ENCODE measurements at regions not wholly inside any gene's neighbourhood (a gene's known extent, or its start where the extent isn't known, plus 50 kb on each side); places are given as distances from the start of the nearest gene placed in this dataset.

DNA sequence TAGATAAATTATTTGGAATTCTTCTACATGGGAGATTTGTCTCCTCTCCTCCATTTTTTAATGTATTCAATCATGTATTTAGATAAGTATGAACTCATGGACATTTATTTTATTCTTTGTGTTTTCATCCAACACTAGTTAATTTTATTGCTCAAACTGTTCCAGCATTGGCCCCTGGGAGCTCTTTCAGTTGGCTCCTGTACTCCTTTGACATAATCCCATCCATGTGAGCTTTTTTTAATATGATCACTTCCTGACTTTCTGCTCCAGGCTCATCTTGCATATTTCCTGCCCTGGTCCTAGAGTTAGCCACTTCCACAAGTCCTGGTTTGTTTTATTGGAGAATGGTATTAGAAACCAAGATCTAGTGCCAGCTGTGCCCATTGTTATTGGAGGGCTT lies 419.0 kb upstream of the CDH11 start:
- CTCF ChIA-PET (ENCODE audit: low intra/inter-chr PET ratio, low total read pairs) = no interaction called here
- Histone ChIP-seq H3K9me3 (ENCODE audit: low read length) (no peaks in the 10 kb centered on the region), H3K4me1 (ENCODE audit: insufficient read depth, low read length) (no peaks in the 10 kb centered on the region), H3K27me3 (ENCODE audit: control insufficient read depth in 1 of 2, insufficient read depth in 2 of 2, low read length in 2 of 2) (no peaks in the 10 kb centered on the region), H3K79me2 (ENCODE audit: insufficient read depth, low read length) (no peaks in the 10 kb centered on the region), H3K9ac (ENCODE audit: insufficient read depth, low read depth, low read length) (no peak overlapping the region), H3K36me3 (replicated peaks in 1 of 2; ENCODE audit: control insufficient read depth in 1 of 2, insufficient read depth in 2 of 2, low read length in 2 of 2) (no peaks in the 10 kb centered on the region), H3K4me3 (replicated peaks in 1 of 3; ENCODE audit: insufficient read depth in 1 of 3, low read depth in 2 of 3, low read length in 3 of 3) (no peak overlapping the region), H2AFZ (ENCODE audit: low read length) (no peak overlapping the region), H4K20me1 (ENCODE audit: insufficient read depth, low read length) (no peaks in the 10 kb centered on the region), H3K4me2 (ENCODE audit: low read depth, low read length) (no peak overlapping the region), H3K27ac (ENCODE audit: extremely low read length, insufficient read depth, low read length) (no peak overlapping the region)
- POLR2A ChIA-PET = no interaction called here
- BruUV-seq (replicated peaks) = no TSS peak
- intact Hi-C loops (cut with micrococcal nuclease; ENCODE audit: unreplicated experiment) (no loop called here), in situ Hi-C loops (cut with HindIII; ENCODE audit: extremely low pct_ligation_motif_present, low pct_unique_long_range_greater_than_20kb) (no loop called here)
- FAIRE-seq (no peak), DNase-seq (ENCODE audit: low spot score) (no peak), ATAC-seq (no peak)
- TF ChIP-seq HNRNPLL (IDR thresholded peaks at IDR 0.05; ENCODE audit: low read depth, low read length, poor library complexity, severe bottlenecking) = no peak
- no peak for TF ChIP-seq ZFP36 (IDR thresholded peaks at IDR 0.05; ENCODE audit: borderline replicate concordance, low read depth, low read length, partially characterized antibody)
- TF ChIP-seq HNF4G (IDR thresholded peaks at IDR 0.05; ENCODE audit: borderline replicate concordance, low read depth, low read length) = no peak
- TF ChIP-seq HNF4G (CRISPR knock-in tag; IDR thresholded peaks at IDR 0.05; ENCODE audit: borderline replicate concordance, low read depth) = no peak
- no peak for TF ChIP-seq KDM2A (CRISPR knock-in tag; IDR thresholded peaks at IDR 0.05; ENCODE audit: borderline replicate concordance, low read depth)
- no peak for TF ChIP-seq MAFG (CRISPR knock-in tag; IDR thresholded peaks at IDR 0.05)
- no peak for TF ChIP-seq POGK (CRISPR knock-in tag; conservative IDR thresholded peaks at IDR 0.05)
- TF ChIP-seq FOXA3 (CRISPR knock-in tag; IDR thresholded peaks at IDR 0.05) = no peak
- TF ChIP-seq, protein P1, sequence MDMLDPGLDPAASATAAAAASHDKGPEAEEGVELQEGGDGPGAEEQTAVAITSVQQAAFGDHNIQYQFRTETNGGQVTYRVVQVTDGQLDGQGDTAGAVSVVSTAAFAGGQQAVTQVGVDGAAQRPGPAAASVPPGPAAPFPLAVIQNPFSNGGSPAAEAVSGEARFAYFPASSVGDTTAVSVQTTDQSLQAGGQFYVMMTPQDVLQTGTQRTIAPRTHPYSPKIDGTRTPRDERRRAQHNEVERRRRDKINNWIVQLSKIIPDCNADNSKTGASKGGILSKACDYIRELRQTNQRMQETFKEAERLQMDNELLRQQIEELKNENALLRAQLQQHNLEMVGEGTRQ (IDR thresholded peaks at IDR 0.05; ENCODE audit: low read depth, low read length) = no peak
- TF ChIP-seq, protein P1 (CRISPR knock-in tag; IDR thresholded peaks at IDR 0.05; ENCODE audit: borderline replicate concordance) = no peak
- TF ChIP-seq NFIB (CRISPR knock-in tag; IDR thresholded peaks at IDR 0.05; ENCODE audit: borderline replicate concordance) = no peak
- TF ChIP-seq TEAD3 (CRISPR knock-in tag; optimal IDR thresholded peaks at IDR 0.05; ENCODE audit: borderline replicate concordance) = no peak
- TF ChIP-seq ZNF232 (CRISPR knock-in tag; IDR thresholded peaks at IDR 0.05; ENCODE audit: borderline replicate concordance) = no peak
- no peak for TF ChIP-seq NFIC (IDR thresholded peaks at IDR 0.05; ENCODE audit: low read length)
- TF ChIP-seq ZNF607 (CRISPR knock-in tag; IDR thresholded peaks at IDR 0.05; ENCODE audit: borderline replicate concordance) = no peak
- TF ChIP-seq RBAK (CRISPR knock-in tag; IDR thresholded peaks at IDR 0.05) = no peak
- TF ChIP-seq SKI (IDR thresholded peaks at IDR 0.05; ENCODE audit: partially characterized antibody) = no peak
- TF ChIP-seq ATF7-NPFF (CRISPR knock-in tag; IDR thresholded peaks at IDR 0.05; ENCODE audit: low read depth) = no peak
- no peak for TF ChIP-seq ZNF558 (CRISPR knock-in tag; IDR thresholded peaks at IDR 0.05; ENCODE audit: borderline replicate concordance)
- no peak for TF ChIP-seq KAT8 (CRISPR knock-in tag; IDR thresholded peaks at IDR 0.05)
- TF ChIP-seq, protein P2, sequence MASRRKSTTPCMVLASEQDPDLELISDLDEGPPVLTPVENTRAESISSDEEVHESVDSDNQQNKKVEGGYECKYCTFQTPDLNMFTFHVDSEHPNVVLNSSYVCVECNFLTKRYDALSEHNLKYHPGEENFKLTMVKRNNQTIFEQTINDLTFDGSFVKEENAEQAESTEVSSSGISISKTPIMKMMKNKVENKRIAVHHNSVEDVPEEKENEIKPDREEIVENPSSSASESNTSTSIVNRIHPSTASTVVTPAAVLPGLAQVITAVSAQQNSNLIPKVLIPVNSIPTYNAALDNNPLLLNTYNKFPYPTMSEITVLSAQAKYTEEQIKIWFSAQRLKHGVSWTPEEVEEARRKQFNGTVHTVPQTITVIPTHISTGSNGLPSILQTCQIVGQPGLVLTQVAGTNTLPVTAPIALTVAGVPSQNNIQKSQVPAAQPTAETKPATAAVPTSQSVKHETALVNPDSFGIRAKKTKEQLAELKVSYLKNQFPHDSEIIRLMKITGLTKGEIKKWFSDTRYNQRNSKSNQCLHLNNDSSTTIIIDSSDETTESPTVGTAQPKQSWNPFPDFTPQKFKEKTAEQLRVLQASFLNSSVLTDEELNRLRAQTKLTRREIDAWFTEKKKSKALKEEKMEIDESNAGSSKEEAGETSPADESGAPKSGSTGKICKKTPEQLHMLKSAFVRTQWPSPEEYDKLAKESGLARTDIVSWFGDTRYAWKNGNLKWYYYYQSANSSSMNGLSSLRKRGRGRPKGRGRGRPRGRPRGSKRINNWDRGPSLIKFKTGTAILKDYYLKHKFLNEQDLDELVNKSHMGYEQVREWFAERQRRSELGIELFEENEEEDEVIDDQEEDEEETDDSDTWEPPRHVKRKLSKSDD (CRISPR knock-in tag; IDR thresholded peaks at IDR 0.05; ENCODE audit: low read depth) = no peak
